HCT116 (cell line): ENCODE measurements at regions not wholly inside any gene's neighbourhood (a gene's known extent, or its start where the extent isn't known, plus 50 kb on each side); places are given as distances from the start of the nearest gene placed in this dataset.

Experiments
- ATAC-seq: fragments of 200-7000 bp; cut with Tn5 transposase; 2 replicates; pipeline ENCODE4 v1.9.1; 2020; ENCODE audit warnings: mild to moderate bottlenecking, moderate library complexity
- BruUV-seq: library from RNA; stranded (reverse); fragments of 400-500 nt; replicated peaks from 2 replicates; lab custom pipeline; 2021; lab: Mats Ljungman, UMichigan
- CTCF ChIA-PET: fragments of 300-600 bp; sonication (Branson Sonifier 250); formaldehyde crosslinking; loops from one replicate; lab custom pipeline; 2021; ENCODE audit warnings: antibody characterized with exemption; lab: Charles Lee
- POLR2A ChIA-PET: fragments of 300-600, 350-600 bp; sonication (Branson Sonifier 250); formaldehyde crosslinking; loops from one replicate; lab custom pipeline; 2021; ENCODE audit warnings: antibody characterized with exemption; lab: Charles Lee
- RAD21 ChIA-PET, 2 experiments: fragments of 300-600 bp; sonication (Branson Sonifier 250); formaldehyde crosslinking; loops; one replicate each; lab custom pipeline; 2023; ENCODE audit warnings: low total read pairs in 2 of 2; ENCODE audit not compliant: uncharacterized antibody in 2 of 2, unreplicated experiment in 2 of 2, low non-redundant PET in 1 of 2; lab: Charles Lee
- DNase-seq: peaks from one replicate; pipeline ENCODE4 v3.0.0-alpha.2; 2010; ENCODE audit warnings: low read depth, low spot score
- H2AFZ ChIP-seq: fragments of 200-600 bp; shearing (Covaris generic), sonication (generic); 2 replicates; pipeline ENCODE4 v1.6.1; 2017; ENCODE audit warnings: low read depth, mixed run types, mixed read lengths, antibody characterized with exemption, low read length; ENCODE audit not compliant: poor library complexity, severe bottlenecking
- H3K27ac ChIP-seq: 2 replicates; pipeline ENCODE4 v1.5.1; 2012; ENCODE audit warnings: low read depth, low read length
- H3K27me3 ChIP-seq: fragments of 200-600 bp; sonication (generic); 2 replicates; pipeline ENCODE4 v1.6.1; 2016; ENCODE audit warnings: mixed run types, low read length, mixed read lengths; ENCODE audit not compliant: insufficient read depth
- H3K36me3 ChIP-seq, 2 experiments: fragments of 200-500 bp in 1 of 2; fragments of 200-600 bp in 1 of 2; sonication (Bioruptor generic) in 1 of 2; sonication (generic) in 1 of 2; 2 replicates each; pipeline versions ENCODE4 v1.5.1 to v1.6.1; 2014 to 2016; ENCODE audit warnings: low read length in 2 of 2, inconsistent platforms in 1 of 2, mixed read lengths in 1 of 2, mixed run types in 1 of 2; ENCODE audit not compliant: insufficient read depth in 2 of 2, control insufficient read depth in 1 of 2
- H3K4me1 ChIP-seq, 2 experiments: fragments of 200-600 bp in 1 of 2; sonication (generic) in 1 of 2; 2 replicates each; pipeline versions ENCODE4 v1.5.1 to v1.6.1; 2012 to 2017; ENCODE audit warnings: low read length in 2 of 2, inconsistent platforms in 1 of 2, mild to moderate bottlenecking in 1 of 2, mixed read lengths in 1 of 2, mixed run types in 1 of 2, moderate library complexity in 1 of 2; ENCODE audit not compliant: insufficient read depth in 2 of 2, control insufficient read depth in 1 of 2
- H3K4me2 ChIP-seq: fragments of 200-600 bp; sonication (generic); 2 replicates; pipeline ENCODE4 v1.6.1; 2017; ENCODE audit warnings: mixed run types, low read length, mixed read lengths
- H3K4me3 ChIP-seq, 2 experiments: fragments of 200-600 bp in 1 of 2; sonication (generic) in 1 of 2; replicated peaks in 1 of 2; 2 replicates each; pipeline ENCODE4 v1.5.1; 2011 to 2016; ENCODE audit warnings: low read length in 2 of 2, control low read depth in 1 of 2, low read depth in 1 of 2, mild to moderate bottlenecking in 1 of 2, mixed read lengths in 1 of 2, mixed run types in 1 of 2
- H3K79me2 ChIP-seq: fragments of 200-600 bp; sonication (generic); 2 replicates; pipeline ENCODE4 v1.6.1; 2017; ENCODE audit warnings: mild to moderate bottlenecking, mixed run types, low read length, moderate library complexity, mixed read lengths; ENCODE audit not compliant: insufficient read depth
- H3K9ac ChIP-seq: fragments of 200-600 bp; sonication (generic); 2 replicates; pipeline ENCODE4 v1.6.1; 2016; ENCODE audit warnings: low read length, mixed read lengths
- H3K9me2 ChIP-seq: fragments of 200-600 bp; sonication (generic), shearing (Covaris generic); 2 replicates; pipeline ENCODE4 v1.6.1; 2017; ENCODE audit warnings: mixed run types, mild to moderate bottlenecking, moderate library complexity; ENCODE audit not compliant: insufficient read depth
- H3K9me3 ChIP-seq, 2 experiments: fragments of 200-500 bp in 1 of 2; fragments of 200-600 bp in 1 of 2; sonication (Bioruptor generic) in 1 of 2; sonication (generic) in 1 of 2; 2 replicates each; pipeline ENCODE4 v1.6.1; 2014 to 2017; ENCODE audit warnings: low read length in 2 of 2, mixed read lengths in 2 of 2, inconsistent platforms in 1 of 2, low read depth in 1 of 2, mild to moderate bottlenecking in 1 of 2, mixed run types in 1 of 2, moderate library complexity in 1 of 2; ENCODE audit not compliant: control insufficient read depth in 1 of 2, insufficient read depth in 1 of 2
- H4K20me1 ChIP-seq: fragments of 200-600 bp; sonication (generic), shearing (Covaris generic); 2 replicates; pipeline ENCODE4 v1.6.1; 2017; ENCODE audit warnings: mixed run types, mild to moderate bottlenecking, moderate library complexity; ENCODE audit not compliant: insufficient read depth
- CBX3 ChIP-seq: IDR thresholded peaks from 2 replicates; pipeline ENCODE4 v1.6.1; 2012; ENCODE audit warnings: low read depth
- CEBPB ChIP-seq: IDR thresholded peaks from 2 replicates; pipeline ENCODE4 v1.6.1; 2012; ENCODE audit warnings: low read depth
- CTCF ChIP-seq, 3 experiments: fragments of 200-600 bp in 1 of 3; sonication (generic) in 1 of 3; IDR thresholded peaks in 2 of 3; conservative IDR thresholded peaks in 1 of 3; 2 replicates each; pipeline ENCODE4 v1.5.1; 2012 to 2017; ENCODE audit warnings: low read depth in 2 of 3, low read length in 2 of 3, antibody characterized with exemption in 1 of 3, borderline replicate concordance in 1 of 3, control low read depth in 1 of 3, mild to moderate bottlenecking in 1 of 3, mixed read lengths in 1 of 3, mixed run types in 1 of 3, moderate library complexity in 1 of 3; ENCODE audit not compliant: insufficient read depth in 1 of 3
- EGR1 ChIP-seq: IDR thresholded peaks from 2 replicates; pipeline ENCODE4 v1.6.1; 2012; ENCODE audit warnings: low read depth
- FOSL1 ChIP-seq: IDR thresholded peaks from 2 replicates; pipeline ENCODE4 v1.6.1; 2012; ENCODE audit warnings: low read depth
- JUND ChIP-seq: IDR thresholded peaks from 2 replicates; pipeline ENCODE4 v1.6.1; 2012
- MAX ChIP-seq: IDR thresholded peaks from 2 replicates; pipeline ENCODE4 v1.6.1; 2012
- POLR2A ChIP-seq: IDR thresholded peaks from 2 replicates; pipeline ENCODE4 v1.7.0; 2011; ENCODE audit warnings: borderline replicate concordance; ENCODE audit not compliant: insufficient read depth, insufficient read length; ENCODE audit errors: extremely low read depth
- POLR2AphosphoS5 ChIP-seq: IDR thresholded peaks from 2 replicates; pipeline ENCODE4 v1.6.1; 2011; ENCODE audit warnings: mild to moderate bottlenecking, low read depth, low read length, moderate library complexity
- RAD21 ChIP-seq: IDR thresholded peaks from 2 replicates; pipeline ENCODE4 v1.6.1; 2012; ENCODE audit warnings: low read depth, mild to moderate bottlenecking
- SP1 ChIP-seq: IDR thresholded peaks from 2 replicates; pipeline ENCODE4 v1.6.1; 2012; ENCODE audit warnings: low read depth
- TCF7L2 ChIP-seq: IDR thresholded peaks from 2 replicates; pipeline ENCODE4 v1.7.0; 2011; ENCODE audit warnings: borderline replicate concordance, inconsistent platforms; ENCODE audit not compliant: insufficient read depth, insufficient read length; ENCODE audit errors: extremely low read depth
- YY1 ChIP-seq: IDR thresholded peaks from 2 replicates; pipeline ENCODE4 v1.6.1; 2011; ENCODE audit warnings: low read length, low read depth, moderate library complexity, mild to moderate bottlenecking; ENCODE audit not compliant: insufficient replicate concordance; ENCODE audit errors: extremely low read depth
- ZBTB33 ChIP-seq: IDR thresholded peaks from 2 replicates; pipeline ENCODE4 v1.6.1; 2011; ENCODE audit warnings: mild to moderate bottlenecking, low read length, moderate library complexity; ENCODE audit not compliant: insufficient replicate concordance; ENCODE audit errors: extremely low read depth
- ZFX ChIP-seq: fragments of 450-650 bp; IDR thresholded peaks from 2 replicates; pipeline ENCODE4 v1.6.1; 2017
- intact Hi-C: fragments of 100-400 bp; cut with micrococcal nuclease; formaldehyde crosslinking; loops from 2 replicates; pipeline ENCODE4 v1.10.0; 2022

DNA sequence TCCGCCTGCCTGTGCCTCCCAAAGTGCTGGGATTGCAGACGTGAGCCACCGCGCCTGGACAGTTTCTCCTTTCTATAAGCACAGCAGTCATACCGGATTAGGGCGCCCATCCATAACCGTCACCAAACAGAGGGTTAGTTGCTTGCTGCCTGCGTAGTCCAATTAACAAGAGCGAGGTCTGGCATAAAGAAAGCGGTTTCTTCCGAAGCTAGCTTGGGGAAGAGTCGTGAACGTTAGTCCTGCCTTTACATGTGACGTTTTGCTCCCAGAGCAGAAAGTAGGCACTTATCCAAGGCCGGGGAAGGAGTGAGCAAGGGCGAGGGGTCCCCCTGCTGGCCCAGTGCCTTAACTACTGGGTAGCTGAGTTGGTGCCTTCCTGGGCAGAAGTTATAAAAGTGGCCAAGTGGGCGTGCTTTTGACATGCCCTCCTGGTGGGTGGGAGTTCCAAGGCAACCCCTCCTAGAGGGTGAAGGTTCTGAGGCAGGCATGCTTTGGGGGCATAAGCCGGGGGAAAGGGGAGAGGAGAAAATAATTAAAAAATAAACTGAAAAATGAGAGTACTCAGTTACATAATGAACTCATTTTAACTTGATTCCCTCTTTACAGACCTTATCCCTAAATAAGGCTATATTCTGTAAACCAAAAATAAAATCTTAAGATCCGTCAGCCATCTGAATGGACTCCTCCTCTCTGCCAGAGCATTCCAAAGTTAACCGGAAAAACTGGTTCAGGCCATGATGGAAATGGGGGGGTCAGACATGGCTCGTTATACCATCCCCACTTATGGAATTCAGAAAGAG, 88.0 kb downstream of the FAM217A start:
- intact Hi-C loops: loop anchor here (1.0 kb wide), 1 partner anchor 249 kb away; no protein-coding TSS in a partner anchor
- no peaks in the 10 kb centered on the region for H3K27me3 ChIP-seq
- H3K79me2 ChIP-seq: no peaks in the 10 kb centered on the region
- H3K9me3 ChIP-seq: no peaks in the 10 kb centered on the region
- H3K4me2 ChIP-seq: peak overlapping the region; percentile 59
- H3K9ac ChIP-seq: 0 out of 2 replicates have a peak overlapping the region, but pooled peaks have one; percentile 3
- H3K9me2 ChIP-seq: no peaks in the 10 kb centered on the region
- peaks cover 5 to 10% of the 10 kb centered on the region in 2 experiments for H3K4me1 ChIP-seq
- DNase-seq: peak; percentile 65
- no peaks in the 10 kb centered on the region for H4K20me1 ChIP-seq
- H3K27ac ChIP-seq: no peak overlapping the region
- no peak overlapping the region for H2AFZ ChIP-seq
- ChIA-PET RAD21 (interaction anchor here (0.6 to 1.0 kb wide), 5 partner anchors 13 to 141 kb away, joined by 3 to 4 read pairs (median 3); no protein-coding TSS in a partner anchor), POLR2A (interaction anchor here (1.0 kb wide), 1 partner anchor 30 kb away, joined by 4 read pairs; a partner anchor contains a TSS), CTCF (interaction anchor here (0.7 to 4.0 kb wide), 10 partner anchors 12 to 250 kb away, joined by 3 to 24 read pairs (median 4); no protein-coding TSS in a partner anchor)
- no TSS peak for BruUV-seq
- H3K4me3 ChIP-seq: no peak overlapping the region
- TF ChIP-seq ZFX (no peak), SP1 (peak; percentile 21; the same call in 1 of the 2 replicates), POLR2AphosphoS5 (0 out of 2 replicates have a peak, but pooled peaks have one; percentile 18), MAX (0 out of 2 replicates have a peak, but pooled peaks have one; percentile 18), RAD21 (peak; percentile 87), CEBPB (no peak), POLR2A (no peak), CTCF (IDR thresholded peaks at IDR 0.05 in 2 of 3, conservative IDR thresholded peaks at IDR 0.05 in 1 of 3; ENCODE audit: borderline replicate concordance in 1 of 3, insufficient read depth in 1 of 3, low read depth in 2 of 3, low read length in 2 of 3) (peak; percentile 67 to 94 (median 94)), FOSL1 (no peak), CBX3 (no peak), ZBTB33 (no peak), TCF7L2 (no peak), EGR1 (no peak; the same call in 1 of the 2 replicates), JUND (0 out of 2 replicates have a peak, but pooled peaks have one; percentile 12), YY1 (peak; percentile 32)
- peak; percentile 95 for ATAC-seq
- no peaks in the 10 kb centered on the region for H3K36me3 ChIP-seq
